ENCODE measurements at regions not wholly inside any gene's neighbourhood (a gene's known extent, or its start where the extent isn't known, plus 50 kb on each side); places are given as distances from the start of the nearest gene placed in this dataset.

DNA sequence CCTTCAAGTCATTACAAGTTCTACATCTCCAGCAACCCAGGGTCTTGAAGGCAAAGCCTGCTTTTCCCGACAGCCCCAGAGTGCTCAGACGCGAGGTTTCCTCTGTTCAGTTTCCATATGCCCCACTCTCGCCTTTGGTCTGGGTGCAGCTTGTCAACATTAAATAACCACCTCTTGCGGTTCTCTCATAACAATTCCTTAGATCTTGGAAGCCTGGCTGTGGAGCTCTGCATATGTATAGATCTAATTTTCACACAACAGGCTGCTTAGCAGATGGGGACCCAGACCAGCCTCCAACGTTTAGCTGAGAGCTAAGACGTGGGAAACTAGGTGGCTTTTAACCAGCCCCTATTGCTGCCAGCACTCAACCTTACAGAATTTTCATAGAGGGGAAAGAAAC lies 295.5 kb downstream of the RPLP1 start:
- FAIRE-seq (no peak), DNase-seq (ENCODE audit: low read depth in 1 of 2, low spot score in 1 of 2) (no peak), ATAC-seq (no peak)
- WGBS (ENCODE audit: missing lambda C conversion rate) = 70% methylated on average over 7 of the region's 7 CpGs
- no peak overlapping the region for H3K4me3 ChIP-seq
- H3K4me2 ChIP-seq = no peak overlapping the region
- TF ChIP-seq MAX (IDR thresholded peaks at IDR 0.05) = no peak
- TF ChIP-seq MYC (IDR thresholded peaks at IDR 0.05; ENCODE audit: borderline replicate concordance, low read length) = no peak
- TF ChIP-seq CBX8 (IDR thresholded peaks at IDR 0.05) = no peak
- no peak for TF ChIP-seq ZNF302 (CRISPR knock-in tag; IDR thresholded peaks at IDR 0.05)
- TF ChIP-seq ZFP36 (IDR thresholded peaks at IDR 0.05; ENCODE audit: borderline replicate concordance, partially characterized antibody) = no peak
- TF ChIP-seq ZC3H11A (IDR thresholded peaks at IDR 0.05) = no peak
- TF ChIP-seq JUN (IDR thresholded peaks at IDR 0.05) = no peak
- no peak for TF ChIP-seq CBX2 (IDR thresholded peaks at IDR 0.05; ENCODE audit: borderline replicate concordance, low read depth)
- no peak for TF ChIP-seq CHD4 (IDR thresholded peaks at IDR 0.05; ENCODE audit: borderline replicate concordance)
- TF ChIP-seq USF2 (IDR thresholded peaks at IDR 0.05) = no peak
- TF ChIP-seq HMGXB4 (CRISPR knock-in tag; IDR thresholded peaks at IDR 0.05; ENCODE audit: borderline replicate concordance) = no peak
- TF ChIP-seq, protein P1, sequence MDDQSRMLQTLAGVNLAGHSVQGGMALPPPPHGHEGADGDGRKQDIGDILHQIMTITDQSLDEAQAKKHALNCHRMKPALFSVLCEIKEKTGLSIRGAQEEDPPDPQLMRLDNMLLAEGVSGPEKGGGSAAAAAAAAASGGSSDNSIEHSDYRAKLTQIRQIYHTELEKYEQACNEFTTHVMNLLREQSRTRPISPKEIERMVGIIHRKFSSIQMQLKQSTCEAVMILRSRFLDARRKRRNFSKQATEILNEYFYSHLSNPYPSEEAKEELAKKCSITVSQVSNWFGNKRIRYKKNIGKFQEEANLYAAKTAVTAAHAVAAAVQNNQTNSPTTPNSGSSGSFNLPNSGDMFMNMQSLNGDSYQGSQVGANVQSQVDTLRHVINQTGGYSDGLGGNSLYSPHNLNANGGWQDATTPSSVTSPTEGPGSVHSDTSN (IDR thresholded peaks at IDR 0.05) = no peak
- TF ChIP-seq ELK1 (IDR thresholded peaks at IDR 0.05; ENCODE audit: low read depth, low read length) = no peak
- no peak for TF ChIP-seq RARB (CRISPR knock-in tag; IDR thresholded peaks at IDR 0.05)
- TF ChIP-seq KDM1A (IDR thresholded peaks at IDR 0.05; ENCODE audit: low read depth) = no peak
- no peak for TF ChIP-seq HDAC2 (IDR thresholded peaks at IDR 0.05)
- H3K27ac ChIP-seq = no peak overlapping the region
- H3K9me3 ChIP-seq = peaks cover 10% of the 10 kb centered on the region
- POLR2A ChIA-PET = no interaction called here
- CTCF ChIA-PET = interaction anchor here (1.0 to 2.7 kb wide), 4 partner anchors 8 to 52 kb away, joined by 3 to 9 read pairs (median 6); no protein-coding TSS in a partner anchor
- H3K4me1 ChIP-seq = no peaks in the 10 kb centered on the region

GRCh38 chr15:69748576-69749185 lies 296.1 kb downstream of the RPLP1 start:
- H3K9me3 ChIP-seq = peaks cover 16% of the 10 kb centered on the region
- no peak for DNase-seq (ENCODE audit: low read depth in 1 of 2, low spot score in 1 of 2)
- ChIA-PET CTCF (interaction anchor here (1.0 to 2.7 kb wide), 5 partner anchors 7 to 53 kb away, joined by 3 to 9 read pairs (median 5); no protein-coding TSS in a partner anchor), POLR2A (no interaction called here)
- H3K4me3 ChIP-seq = no peak overlapping the region
- no peak for ATAC-seq
- no peak for FAIRE-seq
- H3K4me2 ChIP-seq = no peak overlapping the region
- no peak for TF ChIP-seq CEBPB (IDR thresholded peaks at IDR 0.05)
- TF ChIP-seq HOXB13 (CRISPR knock-in tag; IDR thresholded peaks at IDR 0.05; ENCODE audit: low read depth) = no peak
- TF ChIP-seq USF2 (IDR thresholded peaks at IDR 0.05) = no peak
- TF ChIP-seq, protein P1 (IDR thresholded peaks at IDR 0.05) = no peak
- TF ChIP-seq ESRRA (IDR thresholded peaks at IDR 0.05; ENCODE audit: borderline replicate concordance, low read length) = no peak
- TF ChIP-seq FOSB (CRISPR knock-in tag; IDR thresholded peaks at IDR 0.05) = no peak
- H3K27ac ChIP-seq = no peak overlapping the region
- H3K4me1 ChIP-seq = no peaks in the 10 kb centered on the region
- 54% methylated on average over 3 of the region's 3 CpGs for WGBS (ENCODE audit: missing lambda C conversion rate)
